D721Med (cell line): ENCODE measurements at regions not wholly inside any gene's neighbourhood (a gene's known extent, or its start where the extent isn't known, plus 50 kb on each side); places are given as distances from the start of the nearest gene placed in this dataset.
"Not testable (repeated sequence)": the region's sequence is repeated elsewhere in the genome, so short reads cannot be mapped to it uniquely, and the experiment has no call there.

ENCODE experiments used
- DNase-seq: peaks from one replicate; pipeline ENCODE4 v3.0.0; 2011; ENCODE audit warnings: low spot score; ENCODE audit not compliant: insufficient read length
- FAIRE-seq: peaks from 2 replicates; lab custom pipeline; 2011; peaks lifted over from hg19 to GRCh38; lab: Jason Lieb, UNC
- TF ChIP-seq, protein P1 (sequence below): IDR thresholded peaks from 2 replicates; pipeline ENCODE4 v1.5.1; 2012; ENCODE audit warnings: mild to moderate bottlenecking, control low read depth; ENCODE audit not compliant: insufficient read depth; ENCODE audit errors: missing control alignments

DNA sequence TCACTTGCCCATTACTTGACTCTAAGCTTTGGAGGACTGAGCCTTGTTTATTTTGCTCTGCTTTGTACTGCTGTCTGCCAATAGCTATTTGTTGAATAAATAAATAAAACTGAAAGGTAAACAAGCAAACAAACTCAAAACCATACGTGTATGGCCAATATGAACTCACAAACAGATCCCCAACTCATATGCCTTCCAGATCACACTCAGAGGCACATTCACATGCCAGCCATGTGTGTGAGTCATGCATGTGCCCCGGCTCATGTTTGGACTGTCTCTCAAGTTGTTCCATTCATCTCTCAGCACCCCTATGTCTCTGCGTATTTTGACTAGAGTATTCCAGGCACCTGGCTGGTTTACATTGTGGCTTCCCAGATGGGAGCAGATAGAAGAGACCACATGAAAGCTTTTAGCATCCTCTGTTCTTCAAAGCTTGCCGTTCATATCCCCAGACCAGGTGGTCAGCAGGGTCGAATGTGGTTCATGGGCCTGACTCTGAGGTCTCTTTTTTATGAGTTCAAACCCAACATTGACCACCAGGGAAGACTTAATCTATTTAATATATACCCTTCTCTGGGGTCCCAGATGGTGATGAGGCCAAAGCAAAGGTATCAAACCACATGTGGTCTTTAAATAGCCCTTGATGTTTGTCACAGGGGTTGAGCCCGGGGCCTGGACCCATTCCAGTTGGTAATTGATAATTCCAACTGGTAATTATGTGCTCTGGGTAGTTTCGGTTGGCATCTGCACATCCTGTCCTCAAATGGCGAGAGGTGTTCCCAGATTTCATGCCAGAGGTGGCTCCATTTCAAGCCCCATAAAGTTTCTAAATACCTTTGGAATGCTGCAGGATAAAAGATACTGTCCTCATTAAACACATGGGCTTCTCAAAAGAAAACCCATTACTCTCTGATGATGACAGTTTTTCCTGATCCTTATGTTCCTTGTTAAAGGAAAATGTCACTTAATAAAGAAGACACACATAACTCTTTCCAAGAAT, 287.3 kb upstream of the MAF start:
- no peak for DNase-seq
- no peak for FAIRE-seq
- TF ChIP-seq, protein P1, sequence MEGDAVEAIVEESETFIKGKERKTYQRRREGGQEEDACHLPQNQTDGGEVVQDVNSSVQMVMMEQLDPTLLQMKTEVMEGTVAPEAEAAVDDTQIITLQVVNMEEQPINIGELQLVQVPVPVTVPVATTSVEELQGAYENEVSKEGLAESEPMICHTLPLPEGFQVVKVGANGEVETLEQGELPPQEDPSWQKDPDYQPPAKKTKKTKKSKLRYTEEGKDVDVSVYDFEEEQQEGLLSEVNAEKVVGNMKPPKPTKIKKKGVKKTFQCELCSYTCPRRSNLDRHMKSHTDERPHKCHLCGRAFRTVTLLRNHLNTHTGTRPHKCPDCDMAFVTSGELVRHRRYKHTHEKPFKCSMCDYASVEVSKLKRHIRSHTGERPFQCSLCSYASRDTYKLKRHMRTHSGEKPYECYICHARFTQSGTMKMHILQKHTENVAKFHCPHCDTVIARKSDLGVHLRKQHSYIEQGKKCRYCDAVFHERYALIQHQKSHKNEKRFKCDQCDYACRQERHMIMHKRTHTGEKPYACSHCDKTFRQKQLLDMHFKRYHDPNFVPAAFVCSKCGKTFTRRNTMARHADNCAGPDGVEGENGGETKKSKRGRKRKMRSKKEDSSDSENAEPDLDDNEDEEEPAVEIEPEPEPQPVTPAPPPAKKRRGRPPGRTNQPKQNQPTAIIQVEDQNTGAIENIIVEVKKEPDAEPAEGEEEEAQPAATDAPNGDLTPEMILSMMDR: no peak

- TF ChIP-seq, protein P1: no peak
- FAIRE-seq (no peak), DNase-seq (no peak)
Measured at GRCh38 chr16:79885320-79885719, 284.8 kb upstream of the MAF start.

GRCh38 chr16:79883494-79883893, 283.0 kb upstream of the MAF start:
- TF ChIP-seq, protein P1: no peak
- FAIRE-seq (no peak), DNase-seq (no peak)

- TF ChIP-seq, protein P1: no peak
- no peak for FAIRE-seq
- no peak for DNase-seq
Measured at GRCh38 chr16:79882340-79883005, 281.9 kb upstream of the MAF start.

- FAIRE-seq: not testable (repeated sequence)
Measured at GRCh38 chr16:79881107-79881506, 280.6 kb upstream of the MAF start.

DNA sequence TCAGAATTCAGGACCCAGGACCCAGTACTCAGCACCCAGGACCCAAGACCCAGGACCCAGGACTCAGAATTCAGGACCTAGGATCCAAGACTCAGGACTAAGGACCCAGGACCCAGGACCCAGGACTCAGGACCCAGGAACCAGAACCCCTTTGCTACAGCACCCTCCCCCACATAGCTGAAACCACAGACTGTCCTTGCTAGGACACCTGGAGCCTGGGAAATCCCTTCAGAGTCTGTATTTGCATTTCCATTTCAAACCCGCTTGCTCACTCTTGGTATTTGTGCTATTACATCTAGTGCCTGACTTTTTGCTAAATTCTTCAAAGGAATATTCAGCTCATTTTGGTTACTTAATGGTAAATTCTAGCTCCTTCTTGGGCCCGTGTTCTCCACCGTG, 275.8 kb upstream of the MAF start:
- TF ChIP-seq, protein P1: no peak
- no peak for DNase-seq
- FAIRE-seq: no peak

More at GRCh38 chr16:79881107-79881506, 280.6 kb upstream of the MAF start:
- not testable (repeated sequence) for DNase-seq

- FAIRE-seq (no peak), DNase-seq (no peak)
- TF ChIP-seq, protein P1: no peak
Measured at GRCh38 chr16:79874391-79874790, 273.9 kb upstream of the MAF start.
